Fibroblast of lung (primary cell): ENCODE measurements at regions not wholly inside any gene's neighbourhood (a gene's known extent, or its start where the extent isn't known, plus 50 kb on each side); places are given as distances from the start of the nearest gene placed in this dataset.
A peak's percentile ranks its signal among the peaks of the same experiment; 100 is the strongest.

ENCODE experiments used
- DNase-seq, 2 donors: peaks; one replicate each; pipeline versions ENCODE4 v3.0.0 to v3.0.0-alpha.2; 2010; ENCODE audit warnings: low read depth in 2 of 2
- H2AFZ ChIP-seq: 2 replicates; pipeline ENCODE4 v1.5.1; 2012; ENCODE audit warnings: low read length, control low read depth, inconsistent platforms
- H3K27ac ChIP-seq: 2 replicates; pipeline ENCODE4 v1.5.1; 2011; ENCODE audit warnings: low read length, control low read depth; ENCODE audit not compliant: insufficient read depth
- H3K27me3 ChIP-seq: 2 replicates; pipeline ENCODE4 v1.5.1; 2011; ENCODE audit warnings: mild to moderate bottlenecking, low read length; ENCODE audit not compliant: control insufficient read depth, insufficient read depth
- H3K36me3 ChIP-seq: 2 replicates; pipeline ENCODE4 v1.5.1; 2011; ENCODE audit warnings: low read length; ENCODE audit not compliant: control insufficient read depth, insufficient read depth
- H3K4me1 ChIP-seq: 2 replicates; pipeline ENCODE4 v1.5.1; 2011; ENCODE audit warnings: low read length; ENCODE audit not compliant: control insufficient read depth, insufficient read depth; ENCODE audit errors: extremely low read depth
- H3K4me2 ChIP-seq: 2 replicates; pipeline ENCODE4 v1.5.1; 2011; ENCODE audit warnings: low read length, control low read depth; ENCODE audit not compliant: insufficient read depth; ENCODE audit errors: extremely low read depth
- H3K4me3 ChIP-seq, 4 experiments: fragments of 200-600 bp in 1 of 4; sonication (generic) in 1 of 4; replicated peaks in 1 of 4; 2 replicates each; pipeline ENCODE4 v1.5.1; 2011 to 2016; ENCODE audit warnings: low read length in 4 of 4, low read depth in 3 of 4, mild to moderate bottlenecking in 3 of 4, control low read depth in 2 of 4, inconsistent platforms in 1 of 4, mixed read lengths in 1 of 4; ENCODE audit not compliant: insufficient read depth in 1 of 4; ENCODE audit errors: control extremely low read depth in 1 of 4
- H3K79me2 ChIP-seq: 2 replicates; pipeline ENCODE4 v1.5.1; 2012; ENCODE audit warnings: mild to moderate bottlenecking, low read length, inconsistent platforms; ENCODE audit not compliant: control insufficient read depth, insufficient read depth
- H3K9ac ChIP-seq: 2 replicates; pipeline ENCODE4 v1.5.1; 2011; ENCODE audit warnings: mild to moderate bottlenecking, low read length, control low read depth; ENCODE audit not compliant: insufficient read depth
- H3K9me3 ChIP-seq: 2 replicates; pipeline ENCODE4 v1.5.1; 2012; ENCODE audit warnings: low read depth, low read length; ENCODE audit not compliant: control insufficient read depth, insufficient read depth
- H4K20me1 ChIP-seq: 2 replicates; pipeline ENCODE4 v1.5.1; 2011; ENCODE audit warnings: low read length; ENCODE audit not compliant: control insufficient read depth, insufficient read depth; ENCODE audit errors: extremely low read depth
- CTCF ChIP-seq, 2 donors: IDR thresholded peaks in 1 of 2; conservative IDR thresholded peaks in 1 of 2; 1 replicate in 1 of 2; 2 replicates in 1 of 2; pipeline ENCODE4 v1.5.1; 2011 to 2012; ENCODE audit warnings: low read length in 2 of 2, control low read depth in 1 of 2, inconsistent platforms in 1 of 2, low read depth in 1 of 2, mild to moderate bottlenecking in 1 of 2
- EZH2 ChIP-seq: IDR thresholded peaks from 2 replicates; pipeline ENCODE4 v1.5.1; 2012; ENCODE audit warnings: low read length, control low read depth, mild to moderate bottlenecking; ENCODE audit errors: missing control alignments

DNA sequence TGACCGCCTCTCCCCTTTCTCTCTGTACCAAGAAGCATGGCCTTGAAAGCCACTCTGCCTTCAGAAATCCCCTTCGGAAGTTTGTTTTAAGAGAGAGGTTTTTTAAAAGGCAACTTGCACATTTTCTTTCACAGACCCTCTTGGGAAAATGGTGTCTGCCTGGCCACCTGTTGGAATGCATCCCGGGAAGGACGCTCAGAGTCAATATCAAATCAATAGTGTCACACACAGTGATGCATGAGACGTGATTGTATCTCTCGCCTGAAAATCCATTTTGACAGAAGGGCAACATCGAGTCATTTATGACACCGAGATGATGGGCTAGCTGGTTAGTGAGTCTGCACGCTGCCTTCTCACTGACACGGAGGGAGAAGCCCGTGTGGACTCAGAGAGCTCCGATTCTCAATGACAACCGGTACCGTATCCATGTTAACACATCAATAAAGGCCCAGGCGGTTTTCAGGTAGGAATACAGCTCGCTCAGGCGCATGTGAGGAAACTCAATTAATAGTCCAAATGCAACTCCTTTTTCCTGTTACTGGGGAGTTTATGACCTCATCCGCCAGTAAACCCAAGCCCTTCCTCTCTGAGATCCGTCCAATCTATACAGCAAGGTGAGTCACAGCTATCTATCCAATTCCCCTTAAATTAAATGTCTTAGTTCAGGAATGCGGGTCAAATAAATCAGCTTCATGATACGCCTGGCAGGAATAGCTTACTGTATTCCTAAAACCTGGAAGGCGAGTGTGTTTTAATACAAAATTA, 621.5 kb upstream of the MKI67 start:
- no peak overlapping the region for H3K9ac ChIP-seq
- no peak overlapping the region for H3K4me3 ChIP-seq
- TF ChIP-seq EZH2 (no peak), CTCF (conservative IDR thresholded peaks at IDR 0.05 in 1 of 2, IDR thresholded peaks at IDR 0.05 in 1 of 2; ENCODE audit: low read depth in 1 of 2, low read length in 2 of 2) (no peak)
- H3K9me3 ChIP-seq = no peaks in the 10 kb centered on the region
- H3K27ac ChIP-seq = no peak overlapping the region
- no peaks in the 10 kb centered on the region for H3K4me1 ChIP-seq
- H4K20me1 ChIP-seq = no peaks in the 10 kb centered on the region
- no peaks in the 10 kb centered on the region for H3K27me3 ChIP-seq
- H2AFZ ChIP-seq = no peak overlapping the region
- DNase-seq = no peak
- no peak overlapping the region for H3K4me2 ChIP-seq
- H3K79me2 ChIP-seq = no peaks in the 10 kb centered on the region
- H3K36me3 ChIP-seq = no peaks in the 10 kb centered on the region

- no peaks in the 10 kb centered on the region for H3K27me3 ChIP-seq
- DNase-seq = peak in 1 of 2 donors; percentile 32
- TF ChIP-seq CTCF (conservative IDR thresholded peaks at IDR 0.05 in 1 of 2, IDR thresholded peaks at IDR 0.05 in 1 of 2; ENCODE audit: low read depth in 1 of 2, low read length in 2 of 2) = no peak
- TF ChIP-seq EZH2 = no peak
Measured at GRCh38 chr10:128751284-128751683, 625.1 kb upstream of the MKI67 start.

DNA sequence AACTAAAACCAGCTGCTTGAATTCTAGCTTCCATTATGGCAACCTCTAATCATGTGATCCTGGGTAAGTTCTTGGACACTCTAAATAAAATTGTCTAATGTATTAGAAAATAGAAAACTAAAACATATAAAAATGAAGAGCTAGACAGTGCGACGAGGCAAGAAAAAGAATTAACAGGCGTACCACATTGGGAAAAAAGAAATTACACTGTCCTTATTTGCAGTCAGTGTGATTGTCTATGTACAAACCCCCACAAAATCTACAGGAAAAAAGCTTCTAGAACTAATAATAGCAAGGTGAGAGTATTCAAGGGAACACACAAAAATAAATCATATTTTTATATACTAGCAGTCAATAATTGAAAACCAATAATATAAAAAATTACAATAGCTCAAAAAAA, 625.6 kb upstream of the MKI67 start:
- Histone ChIP-seq H3K36me3 (no peaks in the 10 kb centered on the region), H3K9ac (no peak overlapping the region), H2AFZ (no peak overlapping the region), H3K79me2 (no peaks in the 10 kb centered on the region), H3K9me3 (no peaks in the 10 kb centered on the region), H3K4me3 (no peak overlapping the region), H4K20me1 (no peaks in the 10 kb centered on the region), H3K4me1 (no peaks in the 10 kb centered on the region), H3K4me2 (no peak overlapping the region), H3K27ac (no peak overlapping the region), H3K27me3 (no peaks in the 10 kb centered on the region)
- no peak for TF ChIP-seq CTCF (conservative IDR thresholded peaks at IDR 0.05 in 1 of 2, IDR thresholded peaks at IDR 0.05 in 1 of 2; ENCODE audit: low read depth in 1 of 2, low read length in 2 of 2)
- TF ChIP-seq EZH2 = no peak
- DNase-seq = no peak

More at GRCh38 chr10:128751284-128751683, 625.1 kb upstream of the MKI67 start:
- Histone ChIP-seq H4K20me1 (no peaks in the 10 kb centered on the region), H3K4me1 (no peaks in the 10 kb centered on the region), H3K27ac (no peak overlapping the region), H3K9ac (no peak overlapping the region), H3K36me3 (no peaks in the 10 kb centered on the region), H2AFZ (no peak overlapping the region), H3K4me2 (no peak overlapping the region), H3K79me2 (no peaks in the 10 kb centered on the region), H3K9me3 (no peaks in the 10 kb centered on the region), H3K4me3 (no peak overlapping the region)
